SKM-1 treated with dmso at 0.1 percent for 144 hours (cell line): ENCODE measurements at regions not wholly inside any gene's neighbourhood (a gene's known extent, or its start where the extent isn't known, plus 50 kb on each side); places are given as distances from the start of the nearest gene placed in this dataset.
A peak's percentile ranks its signal among the peaks of the same experiment; 100 is the strongest.
"Not testable (repeated sequence)": the region's sequence is repeated elsewhere in the genome, so short reads cannot be mapped to it uniquely, and the experiment has no call there.

Source experiments
- DNase-seq: peaks from one replicate; lab custom pipeline; 2025; ENCODE audit not compliant: unreplicated experiment; lab: John Stamatoyannopoulos, UW

- DNase-seq, result no peak
These were observed 379.9 kb downstream of the AEBP2 start for GRCh38 chr12:19819231-19819630.

- DNase-seq, result no peak
These were observed 383.2 kb downstream of the AEBP2 start for GRCh38 chr12:19822476-19822875.

- DNase-seq, result not testable (repeated sequence)
These were observed 384.0 kb downstream of the AEBP2 start for GRCh38 chr12:19823326-19823725.

GRCh38 chr12:19826980-19827550 lies 387.8 kb downstream of the AEBP2 start:
- no peak for DNase-seq

GRCh38 chr12:19829100-19829853 lies 390.0 kb downstream of the AEBP2 start:
- DNase-seq, result no peak

- no peak for DNase-seq
These were observed 391.2 kb downstream of the AEBP2 start for GRCh38 chr12:19830446-19830845.

GRCh38 chr12:19833775-19834501 lies 394.6 kb downstream of the AEBP2 start:
- DNase-seq, result no peak

GRCh38 chr12:19834592-19834991 lies 395.3 kb downstream of the AEBP2 start:
- DNase-seq, result peak; percentile 28

- DNase-seq, result no peak
These were observed 396.8 kb downstream of the AEBP2 start for GRCh38 chr12:19836056-19836455.

- DNase-seq, result no peak
These were observed 397.2 kb downstream of the AEBP2 start for GRCh38 chr12:19836456-19836855.

- DNase-seq, result no peak
These were observed 398.3 kb downstream of the AEBP2 start for GRCh38 chr12:19837543-19837942.

- no peak for DNase-seq
These were observed 402.2 kb downstream of the AEBP2 start for GRCh38 chr12:19841451-19841850.

GRCh38 chr12:19842116-19842515 lies 402.8 kb downstream of the AEBP2 start:
- DNase-seq, result no peak

GRCh38 chr12:19844224-19844623 lies 404.9 kb downstream of the AEBP2 start:
- DNase-seq, result no peak

GRCh38 chr12:19846574-19846973 lies 407.3 kb downstream of the AEBP2 start:
- DNase-seq, result peak; percentile 1

GRCh38 chr12:19847294-19848059 lies 408.2 kb downstream of the AEBP2 start:
- peak; percentile 9 for DNase-seq

GRCh38 chr12:19848421-19848820 lies 409.1 kb downstream of the AEBP2 start:
- no peak for DNase-seq

- no peak for DNase-seq
These were observed 409.9 kb downstream of the AEBP2 start for GRCh38 chr12:19849208-19849607.

- no peak for DNase-seq
These were observed 411.2 kb downstream of the AEBP2 start for GRCh38 chr12:19850346-19851065.

- DNase-seq, result no peak
These were observed 413.0 kb downstream of the AEBP2 start for GRCh38 chr12:19852100-19852855.
